ENCODE measurements at regions not wholly inside any gene's neighbourhood (a gene's known extent, or its start where the extent isn't known, plus 50 kb on each side); places are given as distances from the start of the nearest gene placed in this dataset.

GRCh38 chr2:162945785-162946184 lies 107.2 kb upstream of the KCNH7 start:
- DNase-seq (no peak), ATAC-seq (no peak)
- no peak overlapping the region for H3K4me3 ChIP-seq
- intact Hi-C loops (cut with DNase I): no loop called here
- H3K9me3 ChIP-seq: peaks cover 10% of the 10 kb centered on the region
- no peaks in the 10 kb centered on the region for H3K27me3 ChIP-seq (ENCODE audit: low read depth)
- TF ChIP-seq CTCF (IDR thresholded peaks at IDR 0.05): no peak
- H3K27ac ChIP-seq: no peak overlapping the region
- no peaks in the 10 kb centered on the region for H3K36me3 ChIP-seq
- no peaks in the 10 kb centered on the region for H3K4me1 ChIP-seq

- intact Hi-C loops (cut with DNase I): no loop called here
- H3K36me3 ChIP-seq: no peaks in the 10 kb centered on the region
These were observed 99.8 kb upstream of the KCNH7 start for GRCh38 chr2:162938387-162938786.

GRCh38 chr2:162934191-162934590 lies 95.6 kb upstream of the KCNH7 start:
- no peak overlapping the region for H3K4me3 ChIP-seq
- H3K27me3 ChIP-seq (ENCODE audit: low read depth): no peaks in the 10 kb centered on the region
- no peaks in the 10 kb centered on the region for H3K36me3 ChIP-seq
- no peak overlapping the region for H3K27ac ChIP-seq
- ATAC-seq (no peak), DNase-seq (no peak)
- H3K4me1 ChIP-seq: no peaks in the 10 kb centered on the region
- H3K9me3 ChIP-seq: no peaks in the 10 kb centered on the region
- no peak for TF ChIP-seq CTCF (IDR thresholded peaks at IDR 0.05)
- intact Hi-C loops (cut with DNase I): no loop called here

More at GRCh38 chr2:162938387-162938786, 99.8 kb upstream of the KCNH7 start:
- Histone ChIP-seq H3K9me3 (peaks cover 7% of the 10 kb centered on the region), H3K4me3 (no peak overlapping the region), H3K27me3 (ENCODE audit: low read depth) (no peaks in the 10 kb centered on the region), H3K4me1 (no peaks in the 10 kb centered on the region), H3K27ac (no peak overlapping the region)
- ATAC-seq (no peak), DNase-seq (no peak)
- TF ChIP-seq CTCF (IDR thresholded peaks at IDR 0.05): no peak

GRCh38 chr2:162932416-162932815 lies 93.8 kb upstream of the KCNH7 start:
- intact Hi-C loops (cut with DNase I): no loop called here
- TF ChIP-seq CTCF (IDR thresholded peaks at IDR 0.05): no peak
- ATAC-seq: no peak
- H3K27me3 ChIP-seq (ENCODE audit: low read depth): no peaks in the 10 kb centered on the region
- H3K4me3 ChIP-seq: no peak overlapping the region
- H3K4me1 ChIP-seq: no peaks in the 10 kb centered on the region
- H3K36me3 ChIP-seq: no peaks in the 10 kb centered on the region
- H3K27ac ChIP-seq: no peak overlapping the region
- no peaks in the 10 kb centered on the region for H3K9me3 ChIP-seq
- DNase-seq: no peak

- ATAC-seq (peak; percentile 79), DNase-seq (peak; percentile 55)
- Histone ChIP-seq H3K36me3 (no peaks in the 10 kb centered on the region), H3K4me1 (no peaks in the 10 kb centered on the region), H3K4me3 (no peak overlapping the region), H3K27me3 (ENCODE audit: low read depth) (no peaks in the 10 kb centered on the region), H3K9me3 (no peaks in the 10 kb centered on the region), H3K27ac (no peak overlapping the region)
- no peak for TF ChIP-seq CTCF (IDR thresholded peaks at IDR 0.05)
- intact Hi-C loops (cut with DNase I): no loop called here
These were observed 91.0 kb upstream of the KCNH7 start for GRCh38 chr2:162929571-162929970.

GRCh38 chr2:162928356-162928755 lies 89.8 kb upstream of the KCNH7 start:
- no peak overlapping the region for H3K4me3 ChIP-seq
- H3K9me3 ChIP-seq: no peaks in the 10 kb centered on the region
- DNase-seq (no peak), ATAC-seq (no peak)
- H3K27me3 ChIP-seq (ENCODE audit: low read depth): no peaks in the 10 kb centered on the region
- H3K27ac ChIP-seq: no peak overlapping the region
- H3K4me1 ChIP-seq: no peaks in the 10 kb centered on the region
- H3K36me3 ChIP-seq: no peaks in the 10 kb centered on the region
- no peak for TF ChIP-seq CTCF (IDR thresholded peaks at IDR 0.05)
- intact Hi-C loops (cut with DNase I): no loop called here
